Lower leg skin (tissue), 3 donors: ENCODE measurements at regions not wholly inside any gene's neighbourhood (a gene's known extent, or its start where the extent isn't known, plus 50 kb on each side); places are given as distances from the start of the nearest gene placed in this dataset.
"Not testable (repeated sequence)": the region's sequence is repeated elsewhere in the genome, so short reads cannot be mapped to it uniquely, and the experiment has no call there.

Experiments
- DNase-seq, 2 donors: peaks; one replicate each; pipeline ENCODE4 v3.0.0-alpha.2; 2019; ENCODE audit warnings: low spot score in 2 of 2
- H3K4me3 ChIP-seq: fragments of 200-600 bp; sonication (generic); 2 replicates; pipeline ENCODE4 v1.5.1; 2017; ENCODE audit warnings: mild to moderate bottlenecking, low read depth; ENCODE audit not compliant: poor library complexity, severe bottlenecking
- WGBS, 2 donors: methylation state at CpG; one replicate each; pipeline ENCODE4 v1.1.5; 2018; 5-methylcytosine and 5-hydroxymethylcytosine counted together
- intact Hi-C: fragments of 100-400 bp; cut with DNase I; formaldehyde crosslinking; loops from one replicate; pipeline ENCODE4 v1.15.0; 2023; ENCODE audit warnings: low total_unique reads

DNA sequence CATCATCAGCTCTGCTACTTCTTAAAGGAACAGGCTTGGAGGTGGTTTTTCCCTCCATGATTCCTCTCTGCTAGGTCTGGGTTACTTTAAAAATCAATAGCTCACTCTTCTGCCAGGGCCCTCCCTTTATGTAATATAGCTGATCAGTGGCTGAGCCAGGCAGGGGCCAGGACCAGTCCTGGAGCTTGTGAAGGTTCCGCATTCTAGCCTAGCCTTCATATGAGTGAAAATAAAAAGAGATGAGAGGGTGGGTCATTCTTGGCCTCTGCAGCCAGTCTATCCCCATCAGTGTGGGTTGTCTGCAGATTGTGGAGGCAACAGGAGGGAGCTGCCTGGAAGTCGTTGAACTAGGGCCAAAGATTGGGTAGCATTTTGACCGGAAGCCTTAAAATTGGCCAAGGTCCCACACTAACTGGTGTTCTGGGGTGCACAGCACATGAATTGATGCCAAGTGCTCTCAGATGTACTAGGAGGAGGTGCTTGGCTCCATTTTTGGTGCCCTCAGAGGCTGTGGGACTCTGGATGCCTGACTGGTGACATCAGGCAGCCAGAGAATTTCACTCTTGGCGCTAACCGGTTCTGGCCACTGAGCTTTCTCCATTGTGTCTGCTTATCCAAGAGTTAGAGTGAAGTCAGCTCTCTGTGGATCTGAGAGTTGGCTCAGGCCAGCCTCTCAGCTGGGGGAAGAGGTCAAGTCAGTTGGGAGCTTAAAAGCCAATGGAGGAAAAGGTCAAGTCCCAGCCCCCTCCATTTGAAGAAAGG, 93.7 kb upstream of the FAM72C start:
- H3K4me3 ChIP-seq, intact Hi-C loops, DNase-seq: not testable (repeated sequence)
- no CpG with 5 or more reads among the region's 5 CpGs for WGBS, 2 donors

DNA sequence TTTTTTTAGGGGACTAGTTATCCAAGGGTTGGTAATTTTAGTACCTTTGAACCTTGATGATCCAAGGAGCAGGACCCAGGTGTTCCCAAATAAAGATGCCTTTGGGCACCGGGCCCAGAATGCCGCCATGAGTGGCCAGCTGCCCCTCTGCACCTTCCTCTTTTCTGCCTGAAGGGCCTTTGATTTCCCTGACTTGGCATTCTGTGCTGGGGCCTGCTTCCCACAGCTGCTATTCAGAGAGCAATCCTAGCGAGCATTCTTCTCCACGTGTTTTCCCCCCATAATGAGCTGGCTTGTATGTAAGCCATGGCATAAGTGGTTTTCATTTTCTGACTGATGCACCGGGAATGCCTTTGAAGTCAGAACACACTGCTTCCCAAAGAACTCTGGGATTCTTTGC, 77.6 kb upstream of the FAM72C start:
- DNase-seq, intact Hi-C loops, H3K4me3 ChIP-seq: not testable (repeated sequence)
- no CpG with 5 or more reads among the region's 5 CpGs for WGBS, 2 donors

DNA sequence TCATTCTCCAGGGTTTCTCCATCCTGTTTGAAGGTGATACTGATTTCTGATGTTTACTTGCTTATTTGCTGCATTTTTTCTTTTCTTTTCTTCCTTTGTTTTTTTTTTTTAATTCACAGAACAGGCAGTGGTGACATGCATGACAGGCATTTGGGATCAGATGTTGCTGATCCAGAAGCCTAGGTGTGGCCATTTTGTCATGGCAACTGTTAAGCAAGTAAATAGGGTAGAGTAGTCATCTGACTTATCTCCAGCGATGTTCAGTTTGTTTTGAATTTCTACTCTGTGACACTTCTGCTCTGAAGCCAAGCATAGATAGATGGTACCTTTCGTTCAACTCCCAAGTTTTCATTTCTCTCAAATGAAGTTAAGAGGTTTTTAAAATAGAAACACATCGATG, 74.9 kb upstream of the FAM72C start:
- H3K4me3 ChIP-seq, intact Hi-C loops, DNase-seq: not testable (repeated sequence)
- no CpG with 5 or more reads among the region's 3 CpGs for WGBS, 2 donors

DNA sequence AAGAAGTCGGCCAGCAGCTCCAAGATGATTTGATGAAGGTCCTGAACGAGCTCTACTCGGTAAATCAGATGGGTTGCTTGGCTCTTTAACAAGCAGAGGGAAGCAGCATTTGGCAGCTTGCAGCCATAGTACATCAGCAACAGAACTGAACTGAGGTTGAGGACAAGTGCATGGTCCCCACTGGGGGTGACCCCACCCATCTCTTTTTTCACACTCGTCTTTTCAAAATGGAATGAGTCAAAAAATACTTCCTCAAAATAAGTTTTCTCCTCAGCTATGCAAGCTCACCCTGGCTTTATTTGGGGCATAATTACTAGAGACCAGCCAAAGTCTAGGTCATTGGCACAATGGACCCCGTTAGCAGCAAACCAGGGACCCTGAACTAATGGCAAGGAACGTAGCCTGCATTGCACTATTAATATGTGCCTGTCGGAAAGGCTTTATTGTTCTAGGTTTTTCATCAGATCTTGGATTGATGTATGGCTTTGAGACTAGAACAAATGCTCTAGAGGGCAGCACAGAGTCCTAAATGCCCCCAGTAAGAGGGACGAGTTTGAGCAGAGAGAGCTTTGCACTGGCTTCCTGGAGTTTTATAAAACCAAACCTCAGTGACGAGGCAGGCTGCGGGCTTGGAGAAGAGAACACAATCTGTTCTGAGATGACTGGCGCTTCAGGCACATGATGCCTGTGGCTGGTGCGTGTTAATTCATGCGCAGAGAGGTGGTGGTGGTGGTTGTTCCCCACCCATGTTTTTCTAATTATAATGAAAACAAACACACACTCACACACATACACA, 74.2 kb upstream of the FAM72C start:
- intact Hi-C loops, H3K4me3 ChIP-seq: not testable (repeated sequence)
- peak in 1 of 2 donors; percentile 14 for DNase-seq
- WGBS, 2 donors: 48% methylated on average over 7 of the region's 13 CpGs; no CpG with 5 or more reads in 1 of the 2 donors

DNA sequence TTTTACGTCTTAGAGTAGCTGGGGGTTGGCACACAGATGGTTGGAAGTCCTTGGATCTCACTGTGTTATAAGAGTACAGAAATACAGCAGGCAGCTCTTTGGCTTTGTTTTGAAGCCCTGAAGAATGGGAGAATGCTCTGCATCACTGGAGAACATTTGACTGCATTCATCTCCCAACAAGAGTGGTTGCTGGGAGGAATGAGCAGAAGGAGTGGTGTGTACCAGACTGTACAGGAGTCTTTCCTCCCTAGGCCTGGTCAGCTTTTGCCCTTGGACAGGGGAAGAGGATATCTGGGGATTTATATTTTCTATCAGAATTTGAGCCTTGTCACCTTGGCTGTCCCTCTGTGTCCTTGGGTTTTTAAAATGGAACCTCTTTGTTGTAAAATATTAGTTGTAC, 70.5 kb upstream of the FAM72C start:
- no CpG with 5 or more reads among the region's 1 CpG for WGBS, 2 donors
- DNase-seq, intact Hi-C loops, H3K4me3 ChIP-seq: not testable (repeated sequence)

DNA sequence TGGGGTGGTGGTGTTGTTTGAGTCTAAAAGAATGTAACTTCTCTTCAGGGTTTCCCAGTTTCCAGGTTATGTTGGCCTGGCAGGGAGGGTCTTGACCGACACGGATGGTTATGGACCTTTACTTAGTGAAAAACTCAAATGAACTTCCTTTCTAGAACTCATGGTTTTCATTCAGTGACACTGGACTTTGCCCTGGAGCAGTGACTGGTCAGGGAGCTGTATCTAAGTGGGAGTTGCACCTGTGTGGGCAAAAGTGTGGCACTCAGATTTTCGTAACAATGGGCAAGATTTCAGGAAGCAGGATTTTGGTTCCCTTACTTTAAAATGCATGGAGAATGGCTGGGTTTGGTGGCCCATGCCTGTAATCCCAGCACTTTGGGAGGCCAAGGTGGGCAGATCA, 68.5 kb upstream of the FAM72C start:
- H3K4me3 ChIP-seq, DNase-seq, intact Hi-C loops: not testable (repeated sequence)
- WGBS, 2 donors: no CpG with 5 or more reads among the region's 3 CpGs

DNA sequence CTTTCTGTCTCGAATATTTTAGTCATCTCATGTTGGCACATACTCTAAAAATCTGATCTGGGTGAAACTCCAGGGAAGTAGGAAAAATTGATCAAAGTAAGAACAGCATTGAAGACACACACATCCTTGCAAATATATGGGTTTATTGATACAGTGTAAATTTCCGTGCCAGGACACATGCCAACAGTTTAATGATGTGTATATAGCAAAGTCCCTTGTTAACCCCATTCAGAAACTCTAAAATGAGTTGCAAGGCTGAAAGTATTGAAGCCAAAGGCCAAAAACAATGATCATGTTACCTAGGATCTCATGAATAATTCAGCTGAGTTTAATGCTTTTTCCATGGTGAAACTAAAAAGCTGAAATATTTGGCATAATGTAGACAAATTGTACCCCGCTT, 62.3 kb upstream of the FAM72C start:
- DNase-seq, H3K4me3 ChIP-seq, intact Hi-C loops: not testable (repeated sequence)
- no CpG with 5 or more reads among the region's 3 CpGs for WGBS, 2 donors

DNA sequence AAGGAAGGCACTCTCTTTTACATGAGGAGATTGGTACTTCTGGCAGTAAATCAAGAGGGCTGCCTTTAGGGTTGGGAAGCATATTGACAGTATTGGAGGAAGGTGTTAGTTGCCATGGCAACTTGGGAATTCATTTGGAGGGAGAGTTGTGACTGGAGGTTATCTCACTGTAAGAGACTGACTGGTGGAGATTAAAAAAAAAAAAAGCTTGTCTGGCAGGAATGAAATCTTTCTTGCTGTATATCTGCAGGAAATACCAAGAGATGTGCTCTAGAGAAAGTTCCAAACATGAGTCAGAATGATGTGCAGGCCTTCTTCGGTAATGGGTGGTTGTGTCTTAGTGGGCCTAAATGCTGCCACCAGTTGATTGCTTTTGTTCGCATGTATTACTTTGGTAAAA, 59.8 kb upstream of the FAM72C start:
- intact Hi-C loops, H3K4me3 ChIP-seq, DNase-seq: not testable (repeated sequence)
- WGBS, 2 donors: 69 to 90% methylated on average over 2 of the region's 2 CpGs

DNA sequence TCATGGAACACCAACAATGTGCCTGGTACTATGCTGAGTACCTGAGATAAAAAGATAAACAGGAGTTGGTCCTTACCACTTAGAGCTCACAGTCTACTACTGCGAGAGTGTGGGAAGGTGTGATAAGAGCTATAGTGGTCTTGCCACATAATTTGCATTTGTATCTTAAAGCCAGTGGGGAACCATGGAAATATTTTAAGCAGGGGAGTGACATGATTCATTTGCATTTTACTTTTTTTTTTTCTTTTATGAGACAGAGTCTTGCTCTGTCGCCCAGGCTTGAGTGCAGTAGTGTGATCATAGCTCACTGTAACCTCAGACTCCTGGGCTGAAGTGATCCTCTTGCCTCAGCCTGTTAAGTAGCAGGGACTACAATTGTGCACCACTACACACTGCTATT, 54.2 kb upstream of the FAM72C start:
- DNase-seq, H3K4me3 ChIP-seq, intact Hi-C loops: not testable (repeated sequence)
- WGBS, 2 donors: no CpG with 5 or more reads among the region's 2 CpGs

DNA sequence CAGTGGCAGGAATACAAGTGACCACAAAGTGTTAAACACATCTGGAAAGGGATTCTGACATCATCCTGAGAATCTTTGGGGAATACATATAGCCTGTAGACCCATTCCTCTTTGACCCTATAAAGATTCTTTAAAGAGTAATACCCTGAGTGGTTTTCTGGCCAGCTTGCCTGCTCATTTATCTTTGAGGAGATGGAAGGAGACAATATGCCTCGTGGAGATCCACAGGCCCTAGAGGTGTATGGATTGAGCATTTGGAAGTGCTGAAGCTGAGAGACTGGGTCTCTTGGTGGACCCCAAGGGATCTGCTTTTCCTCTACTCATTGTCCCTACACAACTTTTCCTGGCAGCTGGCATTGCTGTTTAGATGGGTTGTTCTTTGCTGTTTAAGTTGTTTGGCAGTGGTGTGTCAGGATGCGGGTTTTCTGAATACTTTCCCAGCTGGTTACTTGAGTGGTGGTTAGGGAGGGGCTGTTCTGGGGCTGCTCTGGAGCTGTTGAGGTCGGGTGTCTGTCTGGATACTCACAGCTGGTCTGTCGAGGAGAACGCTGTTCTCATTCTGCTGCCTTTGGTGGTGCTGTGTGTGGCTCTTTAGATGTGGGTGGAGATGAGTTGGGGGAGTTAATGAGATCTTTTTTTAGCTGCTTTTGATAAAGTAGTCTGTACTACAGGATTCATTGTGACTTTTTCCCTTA, 50.1 kb upstream of the FAM72C start:
- 29 to 40% methylated on average over 1 of the region's 5 CpGs for WGBS, 2 donors
- intact Hi-C loops, H3K4me3 ChIP-seq, DNase-seq: not testable (repeated sequence)
